GM23338 (cell line): ENCODE measurements at regions not wholly inside any gene's neighbourhood (a gene's known extent, or its start where the extent isn't known, plus 50 kb on each side); places are given as distances from the start of the nearest gene placed in this dataset.

ENCODE experiments used
- ATAC-seq: fragments of 200-7000 bp; cut with Tn5 transposase; 3 replicates; pipeline ENCODE4 v1.9.1; 2020
- DNase-seq: peaks from one replicate; pipeline ENCODE4 v3.0.0-alpha.2; 2015; ENCODE audit warnings: low spot score
- H2AFZ ChIP-seq: fragments of 200-600 bp; sonication (generic); 2 replicates; pipeline ENCODE4 v1.8.0; 2016; ENCODE audit warnings: antibody characterized with exemption, mild to moderate bottlenecking, moderate library complexity
- H3F3A ChIP-seq: fragments of 200-600 bp; sonication (generic); replicated peaks from 2 replicates; pipeline ENCODE4 v1.8.0; 2017; ENCODE audit warnings: antibody characterized with exemption, mixed run types, low read depth
- H3K27ac ChIP-seq: fragments of 200-600 bp; sonication (generic); 2 replicates; pipeline ENCODE4 v1.6.1; 2016; ENCODE audit warnings: low read depth
- H3K27me3 ChIP-seq: fragments of 200-600 bp; sonication (generic); 2 replicates; pipeline ENCODE4 v1.8.0; 2016; ENCODE audit warnings: mild to moderate bottlenecking, mixed run types, moderate library complexity; ENCODE audit not compliant: insufficient read depth
- H3K36me3 ChIP-seq: fragments of 200-600 bp; sonication (generic); 2 replicates; pipeline ENCODE4 v1.8.0; 2016; ENCODE audit warnings: mild to moderate bottlenecking; ENCODE audit not compliant: insufficient read depth
- H3K4me1 ChIP-seq: fragments of 200-600 bp; sonication (generic); 2 replicates; pipeline ENCODE4 v1.8.0; 2016; ENCODE audit warnings: mild to moderate bottlenecking, moderate library complexity; ENCODE audit not compliant: insufficient read depth
- H3K4me2 ChIP-seq: fragments of 200-600 bp; sonication (generic); 2 replicates; pipeline ENCODE4 v1.7.1; 2017; ENCODE audit warnings: mixed run types
- H3K4me3 ChIP-seq: fragments of 200-600 bp; sonication (generic); 2 replicates; pipeline ENCODE4 v1.6.1; 2016; ENCODE audit warnings: mixed run types
- H3K79me2 ChIP-seq: fragments of 200-600 bp; sonication (generic); replicated peaks from 2 replicates; pipeline ENCODE4 v1.8.0; 2017; ENCODE audit warnings: mild to moderate bottlenecking; ENCODE audit not compliant: insufficient read depth
- H3K9me2 ChIP-seq: fragments of 200-600 bp; sonication (generic); 2 replicates; pipeline ENCODE4 v1.8.0; 2017; ENCODE audit not compliant: insufficient read depth
- H4K20me1 ChIP-seq: fragments of 200-600 bp; sonication (generic); replicated peaks from 2 replicates; pipeline ENCODE4 v1.8.0; 2017; ENCODE audit warnings: mild to moderate bottlenecking; ENCODE audit not compliant: insufficient read depth
- H3K27ac Mint-ChIP-seq: 2 replicates; pipeline ENCODE4 v1.8.0; 2020; ENCODE audit warnings: inconsistent platforms, mild to moderate bottlenecking, moderate library complexity, mixed read lengths
- H3K27me3 Mint-ChIP-seq: 3 replicates; pipeline ENCODE4 v1.8.0; 2022; ENCODE audit warnings: low read depth, mild to moderate bottlenecking, moderate library complexity, mixed read lengths, inconsistent platforms; ENCODE audit not compliant: insufficient read depth, poor library complexity
- H3K36me3 Mint-ChIP-seq: 3 replicates; pipeline ENCODE4 v1.8.0; 2021; ENCODE audit warnings: low read depth, mild to moderate bottlenecking, inconsistent platforms, moderate library complexity, mixed read lengths
- H3K4me1 Mint-ChIP-seq: 3 replicates; pipeline ENCODE4 v1.8.0; 2020; ENCODE audit warnings: mild to moderate bottlenecking, inconsistent platforms, mixed read lengths
- H3K4me3 Mint-ChIP-seq: 3 replicates; pipeline ENCODE4 v1.8.0; 2021; ENCODE audit warnings: moderate library complexity, mild to moderate bottlenecking, inconsistent platforms, mixed read lengths
- H3K9me3 Mint-ChIP-seq: 3 replicates; pipeline ENCODE4 v1.8.0; 2020; ENCODE audit warnings: moderate library complexity, mild to moderate bottlenecking, inconsistent platforms, mixed read lengths
- EZH2 ChIP-seq: fragments of 200-600 bp; sonication (generic); IDR thresholded peaks from one replicate; pipeline ENCODE4 v1.8.0; 2017; ENCODE audit warnings: antibody characterized with exemption, mild to moderate bottlenecking, low read depth; ENCODE audit not compliant: unreplicated experiment
- JUNB ChIP-seq: IDR thresholded peaks from one replicate; pipeline ENCODE4 v1.6.1; 2016; ENCODE audit warnings: antibody characterized with exemption; ENCODE audit not compliant: unreplicated experiment
- NANOG ChIP-seq: IDR thresholded peaks from 2 replicates; pipeline ENCODE4 v1.6.1; 2016; ENCODE audit warnings: antibody characterized with exemption, borderline replicate concordance
- ZNF114 ChIP-seq: fragments of 250-450 bp; sonication (Bioruptor Pico); IDR thresholded peaks from 2 replicates; pipeline ENCODE4 v1.5.0; 2020; ENCODE audit warnings: mild to moderate bottlenecking, moderate library complexity
- ZNF331 ChIP-seq: fragments of 250-450 bp; sonication (Bioruptor Pico); IDR thresholded peaks from 2 replicates; pipeline ENCODE4 v1.5.0; 2020; ENCODE audit warnings: low read depth, mild to moderate bottlenecking, moderate library complexity
- TF ChIP-seq, protein P1 (sequence below): IDR thresholded peaks from 2 replicates; pipeline ENCODE4 v1.6.1; 2016; ENCODE audit warnings: antibody characterized with exemption
- TF ChIP-seq, protein P2 (sequence below): fragments of 250-450 bp; sonication (Bioruptor Pico); IDR thresholded peaks from 2 replicates; pipeline ENCODE4 v1.5.0; 2020; ENCODE audit warnings: mild to moderate bottlenecking, moderate library complexity

DNA sequence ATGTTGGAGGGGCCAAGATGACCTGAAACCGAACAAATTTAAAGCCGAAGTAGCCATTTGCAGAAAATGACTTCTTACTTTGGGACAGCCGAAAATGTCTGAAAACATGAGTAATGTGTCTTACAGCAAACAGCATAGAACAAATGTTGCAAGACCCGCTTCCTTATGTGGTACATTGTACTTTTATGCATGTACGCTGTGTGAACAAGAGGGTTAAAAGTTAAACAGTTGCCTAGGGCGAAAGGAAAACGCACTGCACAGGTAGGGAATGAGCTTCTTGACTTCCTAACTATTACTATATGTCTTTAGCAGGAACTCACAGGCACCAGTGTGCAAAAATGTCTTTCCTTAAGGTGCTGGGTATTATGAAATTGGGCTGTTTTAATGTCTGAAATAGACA, 303.5 kb upstream of the MGMT start:
- no peaks in the 10 kb centered on the region for H4K20me1 ChIP-seq
- no peak overlapping the region for H3K4me3 Mint-ChIP-seq
- peaks cover 22% of the 10 kb centered on the region for H3K4me1 Mint-ChIP-seq
- H3K4me3 ChIP-seq, result no peak overlapping the region
- no peaks in the 10 kb centered on the region for H3K27me3 ChIP-seq
- no peak for ATAC-seq
- DNase-seq, result no peak
- peaks cover 4% of the 10 kb centered on the region for H3K27me3 Mint-ChIP-seq
- H3K36me3 ChIP-seq, result no peaks in the 10 kb centered on the region
- H3K27ac ChIP-seq, result no peak overlapping the region
- H3K4me1 ChIP-seq, result peaks cover 18% of the 10 kb centered on the region
- no peak overlapping the region for H3K4me2 ChIP-seq
- H3F3A ChIP-seq, result no peaks in the 10 kb centered on the region
- TF ChIP-seq ZNF331 (CRISPR knock-in tag) (no peak), EZH2 (no peak), NANOG (no peak), ZNF114 (CRISPR knock-in tag) (no peak), JUNB (no peak)
- TF ChIP-seq, protein P1, sequence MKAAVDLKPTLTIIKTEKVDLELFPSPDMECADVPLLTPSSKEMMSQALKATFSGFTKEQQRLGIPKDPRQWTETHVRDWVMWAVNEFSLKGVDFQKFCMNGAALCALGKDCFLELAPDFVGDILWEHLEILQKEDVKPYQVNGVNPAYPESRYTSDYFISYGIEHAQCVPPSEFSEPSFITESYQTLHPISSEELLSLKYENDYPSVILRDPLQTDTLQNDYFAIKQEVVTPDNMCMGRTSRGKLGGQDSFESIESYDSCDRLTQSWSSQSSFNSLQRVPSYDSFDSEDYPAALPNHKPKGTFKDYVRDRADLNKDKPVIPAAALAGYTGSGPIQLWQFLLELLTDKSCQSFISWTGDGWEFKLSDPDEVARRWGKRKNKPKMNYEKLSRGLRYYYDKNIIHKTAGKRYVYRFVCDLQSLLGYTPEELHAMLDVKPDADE, result no peak
- TF ChIP-seq, protein P2, sequence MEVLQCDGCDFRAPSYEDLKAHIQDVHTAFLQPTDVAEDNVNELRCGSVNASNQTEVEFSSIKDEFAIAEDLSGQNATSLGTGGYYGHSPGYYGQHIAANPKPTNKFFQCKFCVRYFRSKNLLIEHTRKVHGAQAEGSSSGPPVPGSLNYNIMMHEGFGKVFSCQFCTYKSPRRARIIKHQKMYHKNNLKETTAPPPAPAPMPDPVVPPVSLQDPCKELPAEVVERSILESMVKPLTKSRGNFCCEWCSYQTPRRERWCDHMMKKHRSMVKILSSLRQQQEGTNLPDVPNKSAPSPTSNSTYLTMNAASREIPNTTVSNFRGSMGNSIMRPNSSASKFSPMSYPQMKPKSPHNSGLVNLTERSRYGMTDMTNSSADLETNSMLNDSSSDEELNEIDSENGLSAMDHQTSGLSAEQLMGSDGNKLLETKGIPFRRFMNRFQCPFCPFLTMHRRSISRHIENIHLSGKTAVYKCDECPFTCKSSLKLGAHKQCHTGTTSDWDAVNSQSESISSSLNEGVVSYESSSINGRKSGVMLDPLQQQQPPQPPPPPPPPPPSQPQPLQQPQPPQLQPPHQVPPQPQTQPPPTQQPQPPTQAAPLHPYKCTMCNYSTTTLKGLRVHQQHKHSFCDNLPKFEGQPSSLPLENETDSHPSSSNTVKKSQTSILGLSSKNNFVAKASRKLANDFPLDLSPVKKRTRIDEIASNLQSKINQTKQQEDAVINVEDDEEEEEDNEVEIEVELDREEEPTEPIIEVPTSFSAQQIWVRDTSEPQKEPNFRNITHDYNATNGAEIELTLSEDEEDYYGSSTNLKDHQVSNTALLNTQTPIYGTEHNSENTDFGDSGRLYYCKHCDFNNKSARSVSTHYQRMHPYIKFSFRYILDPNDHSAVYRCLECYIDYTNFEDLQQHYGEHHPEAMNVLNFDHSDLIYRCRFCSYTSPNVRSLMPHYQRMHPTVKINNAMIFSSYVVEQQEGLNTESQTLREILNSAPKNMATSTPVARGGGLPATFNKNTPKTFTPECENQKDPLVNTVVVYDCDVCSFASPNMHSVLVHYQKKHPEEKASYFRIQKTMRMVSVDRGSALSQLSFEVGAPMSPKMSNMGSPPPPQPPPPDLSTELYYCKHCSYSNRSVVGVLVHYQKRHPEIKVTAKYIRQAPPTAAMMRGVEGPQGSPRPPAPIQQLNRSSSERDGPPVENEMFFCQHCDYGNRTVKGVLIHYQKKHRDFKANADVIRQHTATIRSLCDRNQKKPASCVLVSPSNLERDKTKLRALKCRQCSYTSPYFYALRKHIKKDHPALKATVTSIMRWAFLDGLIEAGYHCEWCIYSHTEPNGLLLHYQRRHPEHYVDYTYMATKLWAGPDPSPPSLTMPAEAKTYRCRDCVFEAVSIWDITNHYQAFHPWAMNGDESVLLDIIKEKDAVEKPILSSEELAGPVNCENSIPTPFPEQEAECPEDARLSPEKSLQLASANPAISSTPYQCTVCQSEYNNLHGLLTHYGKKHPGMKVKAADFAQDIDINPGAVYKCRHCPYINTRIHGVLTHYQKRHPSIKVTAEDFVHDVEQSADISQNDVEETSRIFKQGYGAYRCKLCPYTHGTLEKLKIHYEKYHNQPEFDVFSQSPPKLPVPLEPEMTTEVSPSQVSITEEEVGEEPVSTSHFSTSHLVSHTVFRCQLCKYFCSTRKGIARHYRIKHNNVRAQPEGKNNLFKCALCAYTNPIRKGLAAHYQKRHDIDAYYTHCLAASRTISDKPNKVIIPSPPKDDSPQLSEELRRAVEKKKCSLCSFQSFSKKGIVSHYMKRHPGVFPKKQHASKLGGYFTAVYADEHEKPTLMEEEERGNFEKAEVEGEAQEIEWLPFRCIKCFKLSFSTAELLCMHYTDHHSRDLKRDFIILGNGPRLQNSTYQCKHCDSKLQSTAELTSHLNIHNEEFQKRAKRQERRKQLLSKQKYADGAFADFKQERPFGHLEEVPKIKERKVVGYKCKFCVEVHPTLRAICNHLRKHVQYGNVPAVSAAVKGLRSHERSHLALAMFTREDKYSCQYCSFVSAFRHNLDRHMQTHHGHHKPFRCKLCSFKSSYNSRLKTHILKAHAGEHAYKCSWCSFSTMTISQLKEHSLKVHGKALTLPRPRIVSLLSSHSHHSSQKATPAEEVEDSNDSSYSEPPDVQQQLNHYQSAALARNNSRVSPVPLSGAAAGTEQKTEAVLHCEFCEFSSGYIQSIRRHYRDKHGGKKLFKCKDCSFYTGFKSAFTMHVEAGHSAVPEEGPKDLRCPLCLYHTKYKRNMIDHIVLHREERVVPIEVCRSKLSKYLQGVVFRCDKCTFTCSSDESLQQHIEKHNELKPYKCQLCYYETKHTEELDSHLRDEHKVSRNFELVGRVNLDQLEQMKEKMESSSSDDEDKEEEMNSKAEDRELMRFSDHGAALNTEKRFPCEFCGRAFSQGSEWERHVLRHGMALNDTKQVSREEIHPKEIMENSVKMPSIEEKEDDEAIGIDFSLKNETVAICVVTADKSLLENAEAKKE, result no peak
- H3K79me2 ChIP-seq, result no peaks in the 10 kb centered on the region
- H3K9me3 Mint-ChIP-seq, result peaks cover 4% of the 10 kb centered on the region; the same call in 2 of the 3 replicates
- no peak overlapping the region for H3K27ac Mint-ChIP-seq
- no peaks in the 10 kb centered on the region; the same call in 1 of the 2 replicates for H3K9me2 ChIP-seq
- no peak overlapping the region for H2AFZ ChIP-seq
- H3K36me3 Mint-ChIP-seq, result no peaks in the 10 kb centered on the region; the same call in 2 of the 3 replicates
